Activated CD4-positive, alpha-beta T cell treated with anti-CD3 and anti-CD28 coated beads, Interleukin-2, amount 50 U/mL, for 24 hours (primary cell): ENCODE measurements at regions not wholly inside any gene's neighbourhood (a gene's known extent, or its start where the extent isn't known, plus 50 kb on each side); places are given as distances from the start of the nearest gene placed in this dataset.
"Not testable (repeated sequence)": the region's sequence is repeated elsewhere in the genome, so short reads cannot be mapped to it uniquely, and the experiment has no call there.

Experiments
- DNase-seq, 2 donors: peaks; one replicate each; pipeline ENCODE4 v3.0.0-alpha.2; 2020; ENCODE audit warnings: low read depth in 1 of 2, low spot score in 1 of 2

DNA sequence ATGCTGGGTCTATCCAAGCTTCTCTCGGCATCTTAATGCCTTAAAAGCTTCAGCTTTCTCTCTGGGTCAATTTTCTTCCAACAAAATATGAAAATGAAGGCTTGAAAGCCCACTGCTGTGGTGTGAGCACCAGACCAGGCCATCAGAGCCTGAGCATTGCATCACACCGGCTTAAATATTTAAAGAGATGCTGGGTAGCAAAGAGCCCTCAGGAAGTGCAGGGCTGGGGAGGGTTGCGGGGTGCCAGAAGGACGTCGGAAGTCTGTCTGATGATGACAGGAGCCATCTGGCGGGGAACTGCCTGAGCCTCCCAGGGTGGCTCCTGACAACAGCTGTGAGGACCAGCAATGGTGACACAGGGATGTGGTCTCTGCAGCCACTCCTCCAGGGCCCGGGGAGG lies 185.5 kb downstream of the OLFM1 start:
- no peak for DNase-seq

DNA sequence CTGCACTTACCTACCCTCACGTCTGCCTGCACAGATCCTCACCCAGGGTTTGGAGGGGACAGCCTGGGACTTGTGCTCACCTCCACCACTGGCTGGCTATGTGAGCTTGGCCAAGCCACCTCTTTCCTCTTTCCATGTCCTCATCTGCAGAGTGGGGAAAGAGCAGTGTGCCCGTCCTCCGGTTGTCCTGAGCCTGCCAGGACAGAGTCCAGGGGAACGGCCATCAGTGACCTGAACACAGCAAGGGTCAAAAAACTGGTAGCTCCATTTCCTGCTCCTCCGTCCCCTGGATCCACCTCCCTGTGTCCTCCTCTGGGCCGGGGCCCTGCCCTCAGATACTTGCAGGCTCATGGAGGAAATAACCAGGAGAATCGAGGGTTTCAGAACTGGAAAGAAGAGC lies 187.7 kb downstream of the OLFM1 start:
- no peak for DNase-seq

DNA sequence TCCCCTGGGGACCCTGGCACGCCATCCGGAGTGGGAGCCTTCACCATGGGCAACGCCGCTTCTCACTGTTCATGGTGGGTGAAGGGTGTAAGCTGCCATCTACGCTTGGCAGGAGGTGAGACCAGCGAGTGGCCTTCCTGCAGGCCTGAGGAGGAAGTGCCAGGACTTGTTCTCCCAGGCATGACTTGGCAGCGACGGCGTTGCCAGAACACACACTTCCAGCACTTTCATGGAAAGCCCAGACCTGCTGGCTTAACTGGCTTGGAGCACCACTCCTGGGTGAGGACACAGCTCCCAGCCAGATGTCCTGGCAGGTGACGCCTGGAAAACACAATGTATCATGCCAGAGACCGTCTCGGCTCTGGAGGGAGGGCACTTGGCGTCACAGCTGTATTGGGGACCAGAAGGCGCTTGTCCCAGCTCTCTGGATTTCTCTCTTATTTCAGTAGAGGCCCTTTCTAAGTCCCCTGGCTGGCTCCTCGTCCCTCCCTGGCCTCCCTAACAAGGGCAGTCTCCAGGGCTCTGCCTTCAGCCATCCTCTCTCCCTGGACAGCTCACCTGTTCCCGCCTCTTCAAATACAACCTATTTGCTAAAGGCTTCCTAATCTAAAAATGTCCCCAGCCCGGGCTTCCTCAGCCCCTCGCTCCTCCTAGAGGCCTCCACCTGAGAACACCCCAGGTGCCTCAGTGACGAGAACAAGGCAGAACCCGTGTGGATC lies 188.3 kb downstream of the OLFM1 start:
- DNase-seq: no peak

GRCh38 chr9:135277219-135278201 lies 190.0 kb downstream of the OLFM1 start:
- DNase-seq: no peak

DNA sequence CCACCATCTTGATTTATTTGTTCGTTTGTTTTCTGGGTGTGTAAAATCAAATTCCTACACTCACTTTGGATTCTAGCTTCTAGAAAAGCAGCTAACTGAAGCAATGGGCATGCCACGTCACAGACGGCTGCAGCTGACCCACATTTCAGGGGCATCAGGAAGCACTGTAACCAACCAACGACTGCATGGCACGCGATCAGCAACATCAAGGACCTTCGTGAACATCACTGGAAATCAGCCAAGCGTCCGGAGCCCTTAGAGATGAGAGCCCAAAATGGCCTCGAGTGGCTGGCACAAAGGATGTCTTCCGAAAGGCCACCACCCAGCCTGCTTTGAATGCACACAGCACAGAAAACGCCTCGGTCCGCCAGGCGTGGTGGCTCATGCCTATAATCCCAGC lies 191.1 kb downstream of the OLFM1 start:
- no peak for DNase-seq

GRCh38 chr9:135279385-135279784 lies 191.9 kb downstream of the OLFM1 start:
- no peak for DNase-seq

DNA sequence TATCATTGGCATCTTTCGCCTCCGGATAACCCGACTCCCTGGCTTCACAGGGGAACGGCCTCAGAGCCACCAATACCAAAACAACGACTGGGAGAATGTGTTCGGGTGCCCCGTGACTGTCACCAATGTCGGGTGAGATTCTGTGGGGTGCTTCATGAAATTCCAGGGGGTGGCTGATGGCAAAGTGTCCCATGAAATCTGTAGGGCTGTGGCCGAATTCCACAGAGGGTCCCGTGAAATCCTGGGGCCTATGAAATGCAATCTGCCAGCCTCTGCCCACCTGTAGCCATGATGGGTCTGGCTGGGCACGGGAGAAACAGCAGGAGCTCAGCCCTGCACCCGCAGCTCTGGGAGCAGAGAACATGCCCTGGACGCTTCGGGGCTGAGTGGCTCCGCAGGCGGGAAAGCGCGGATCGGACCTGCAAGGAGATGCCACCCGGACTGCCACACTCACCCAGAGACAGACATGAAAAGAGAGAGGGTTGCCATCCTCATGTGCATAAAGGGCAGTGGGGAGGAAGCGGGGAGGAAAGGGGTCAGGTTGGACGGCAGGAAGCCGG lies 192.4 kb downstream of the OLFM1 start:
- no peak for DNase-seq

DNA sequence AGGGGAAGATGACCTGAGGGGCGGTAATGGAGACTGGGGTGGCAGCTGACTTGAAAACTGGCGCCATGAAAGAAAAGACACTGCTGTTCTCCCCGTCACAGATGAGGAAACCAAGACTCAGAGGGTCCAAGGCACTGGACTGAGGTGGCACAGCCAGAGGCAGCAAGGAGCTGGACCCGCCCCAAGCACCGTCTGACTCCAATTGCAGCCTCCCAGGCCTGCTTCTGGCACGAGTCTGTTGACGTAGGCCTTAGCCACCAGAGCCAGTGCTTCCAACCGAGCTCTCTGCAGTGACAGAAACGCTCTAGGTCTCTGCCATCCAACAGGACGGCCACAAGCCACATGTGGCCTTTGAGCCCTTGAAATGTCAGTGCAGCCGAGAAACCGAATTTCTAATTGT lies 193.2 kb downstream of the OLFM1 start:
- no peak for DNase-seq

DNA sequence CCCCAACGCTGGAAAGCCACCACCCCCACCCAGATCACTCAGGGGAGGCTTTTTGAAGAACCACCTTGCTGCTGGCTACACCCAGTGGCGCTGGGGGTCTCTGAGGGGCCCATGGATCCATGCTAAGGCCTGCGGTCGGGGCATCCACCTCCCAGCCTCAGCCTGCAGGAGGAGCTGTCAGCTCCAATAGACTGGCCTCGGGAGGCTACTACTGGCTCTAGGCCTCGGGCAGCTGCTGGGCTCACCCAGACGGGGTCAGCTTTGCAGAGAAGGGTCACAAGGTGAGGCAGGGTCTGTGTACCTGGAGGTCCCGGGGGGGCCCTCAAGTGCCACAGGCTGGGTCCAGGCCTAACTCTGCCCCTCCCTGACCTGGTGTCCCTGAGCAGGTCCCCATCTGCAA lies 193.7 kb downstream of the OLFM1 start:
- DNase-seq: no peak

GRCh38 chr9:135281791-135282737 lies 194.6 kb downstream of the OLFM1 start:
- DNase-seq: no peak

GRCh38 chr9:135282808-135283207 lies 195.3 kb downstream of the OLFM1 start:
- no peak for DNase-seq

DNA sequence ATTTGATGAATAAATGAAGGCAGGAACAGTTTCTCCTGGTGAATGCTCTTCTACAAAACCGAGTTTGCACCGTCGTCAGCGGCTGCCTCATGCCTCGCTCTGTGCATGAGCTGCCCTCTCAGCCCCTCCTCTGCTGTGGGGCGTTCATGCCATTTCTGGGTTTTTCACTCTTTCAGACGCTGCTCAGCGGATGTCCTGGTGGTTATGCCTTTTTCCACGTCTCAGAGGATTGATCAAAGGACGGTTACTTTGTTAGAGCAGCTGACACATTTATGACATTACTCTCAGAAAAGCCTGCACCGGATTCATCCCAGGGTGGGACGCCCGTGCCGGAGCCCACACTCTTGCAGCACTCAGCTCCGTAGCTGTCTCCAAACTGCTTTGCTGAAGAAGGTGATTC lies 195.9 kb upstream of the PPP1R26 start:
- no peak for DNase-seq

DNA sequence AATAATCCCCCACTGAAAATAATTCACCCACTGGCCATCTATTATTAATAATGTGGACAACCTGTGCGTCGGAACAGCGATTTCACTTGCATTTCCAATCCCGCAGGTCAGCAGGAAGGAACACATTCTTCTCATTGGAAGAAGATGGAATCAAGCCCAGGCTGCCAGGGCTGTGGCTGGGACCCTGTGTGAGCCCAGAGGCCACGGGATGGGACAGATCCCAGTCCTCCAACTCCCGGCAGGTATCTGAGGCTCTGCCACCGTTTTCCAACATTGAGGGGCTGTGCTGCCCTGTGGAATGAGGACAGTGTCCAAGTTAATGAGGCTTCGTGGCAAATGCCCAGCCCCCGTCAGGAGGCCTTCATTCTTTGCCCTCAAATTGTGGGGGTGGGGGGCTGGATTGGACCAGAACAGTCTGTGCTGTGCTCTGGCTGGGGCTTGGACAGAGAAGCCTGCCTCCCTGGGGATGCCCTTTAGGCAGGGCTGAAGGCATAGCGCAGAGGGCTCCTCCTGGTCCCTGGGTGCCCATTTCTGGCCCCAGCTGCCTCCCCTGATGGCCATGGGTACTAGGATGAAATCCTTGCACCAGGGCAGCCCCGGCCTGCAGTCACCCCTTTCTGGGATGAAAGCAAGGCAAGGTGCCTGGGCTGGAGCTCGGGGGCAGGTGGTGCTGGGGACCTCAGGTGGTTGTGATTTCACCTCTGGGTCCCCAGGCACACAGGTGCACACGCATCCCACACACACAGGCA lies 195.0 kb upstream of the PPP1R26 start:
- DNase-seq: no peak

DNA sequence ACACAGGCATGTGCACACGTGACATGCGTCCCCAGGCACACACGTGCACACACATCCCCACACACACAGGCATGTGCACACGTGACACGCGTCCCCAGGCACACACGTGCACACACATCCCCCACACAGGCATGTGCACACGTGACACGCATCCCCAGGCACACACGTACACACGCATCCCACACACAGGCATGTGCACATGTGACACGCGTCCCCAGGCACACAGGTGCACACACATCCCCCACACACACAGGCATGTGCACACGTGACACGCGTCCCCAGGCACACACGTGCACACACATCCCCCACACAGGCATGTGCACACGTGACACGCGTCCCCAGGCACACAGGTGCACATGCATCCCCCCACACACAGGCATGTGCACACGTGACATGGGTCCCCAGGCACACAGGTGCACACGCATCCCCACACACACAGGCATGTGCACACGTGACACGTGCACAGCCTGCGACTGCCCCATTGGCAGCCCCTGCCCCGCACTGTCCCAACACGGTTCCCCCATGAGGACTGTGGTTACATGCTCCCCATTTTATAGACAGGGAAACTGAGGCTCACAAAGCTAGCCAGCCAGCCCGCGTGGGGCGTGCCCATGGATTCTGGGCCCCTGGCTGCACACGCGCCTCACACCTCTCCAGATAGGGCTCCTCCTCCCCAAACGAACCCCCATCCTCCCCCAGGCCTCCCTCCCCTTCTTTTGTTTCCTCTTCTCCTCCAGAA lies 193.2 kb upstream of the PPP1R26 start:
- not testable (repeated sequence) for DNase-seq

GRCh38 chr9:135286961-135287360 lies 192.6 kb upstream of the PPP1R26 start:
- no peak for DNase-seq

- DNase-seq: no peak
Measured at GRCh38 chr9:135287627-135288026, 192.0 kb upstream of the PPP1R26 start.

DNA sequence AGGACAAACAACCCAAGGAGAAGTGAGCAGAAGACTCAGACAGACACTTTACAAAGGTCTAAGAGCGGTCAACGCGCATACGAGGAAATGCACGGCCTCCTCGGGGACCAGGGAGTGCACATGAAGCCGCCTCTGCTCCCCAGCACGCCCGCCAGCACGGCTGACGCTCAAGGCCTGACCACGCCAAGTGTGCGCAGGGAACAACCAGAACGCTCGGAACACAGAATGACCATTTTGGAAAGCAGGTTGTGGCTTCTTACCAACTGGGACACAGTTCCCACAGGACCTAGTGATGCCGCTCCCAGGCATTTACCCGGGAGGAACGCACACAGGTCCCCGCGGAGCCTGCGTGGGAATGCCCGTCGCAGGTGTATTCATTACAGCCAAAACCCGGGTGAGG lies 191.5 kb upstream of the PPP1R26 start:
- DNase-seq: no peak

DNA sequence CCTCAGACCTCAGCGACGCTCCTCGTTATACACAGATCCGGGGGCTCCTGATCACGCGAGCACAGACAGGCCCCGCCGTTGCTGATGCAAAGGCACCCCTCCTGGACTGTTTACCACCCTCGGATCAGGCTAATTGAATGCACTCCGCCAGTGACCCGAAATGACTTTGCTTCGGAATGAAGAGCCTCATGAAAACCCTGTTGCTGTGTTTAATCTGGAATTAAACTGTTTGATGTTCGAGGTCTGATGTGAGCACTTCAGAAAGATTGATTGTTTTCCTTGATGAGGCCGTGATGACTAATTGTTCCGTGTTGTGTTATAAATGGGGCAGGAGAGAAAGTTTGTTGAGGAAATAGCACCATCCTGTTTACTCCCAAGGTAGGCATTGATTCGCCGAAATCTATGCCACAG lies 190.5 kb upstream of the PPP1R26 start:
- DNase-seq: no peak

- DNase-seq: no peak
Measured at GRCh38 chr9:135290086-135290485, 189.5 kb upstream of the PPP1R26 start.
